GM23338 (cell line): ENCODE measurements at regions not wholly inside any gene's neighbourhood (a gene's known extent, or its start where the extent isn't known, plus 50 kb on each side); places are given as distances from the start of the nearest gene placed in this dataset.

ENCODE experiments used
- ATAC-seq: fragments of 200-7000 bp; cut with Tn5 transposase; 3 replicates; pipeline ENCODE4 v1.9.1; 2020
- DNase-seq: peaks from one replicate; pipeline ENCODE4 v3.0.0-alpha.2; 2015; ENCODE audit warnings: low spot score
- H2AFZ ChIP-seq: fragments of 200-600 bp; sonication (generic); 2 replicates; pipeline ENCODE4 v1.8.0; 2016; ENCODE audit warnings: antibody characterized with exemption, mild to moderate bottlenecking, moderate library complexity
- H3F3A ChIP-seq: fragments of 200-600 bp; sonication (generic); replicated peaks from 2 replicates; pipeline ENCODE4 v1.8.0; 2017; ENCODE audit warnings: antibody characterized with exemption, mixed run types, low read depth
- H3K27ac ChIP-seq: fragments of 200-600 bp; sonication (generic); 2 replicates; pipeline ENCODE4 v1.6.1; 2016; ENCODE audit warnings: low read depth
- H3K27me3 ChIP-seq: fragments of 200-600 bp; sonication (generic); 2 replicates; pipeline ENCODE4 v1.8.0; 2016; ENCODE audit warnings: mild to moderate bottlenecking, mixed run types, moderate library complexity; ENCODE audit not compliant: insufficient read depth
- H3K36me3 ChIP-seq: fragments of 200-600 bp; sonication (generic); 2 replicates; pipeline ENCODE4 v1.8.0; 2016; ENCODE audit warnings: mild to moderate bottlenecking; ENCODE audit not compliant: insufficient read depth
- H3K4me1 ChIP-seq: fragments of 200-600 bp; sonication (generic); 2 replicates; pipeline ENCODE4 v1.8.0; 2016; ENCODE audit warnings: mild to moderate bottlenecking, moderate library complexity; ENCODE audit not compliant: insufficient read depth
- H3K4me2 ChIP-seq: fragments of 200-600 bp; sonication (generic); 2 replicates; pipeline ENCODE4 v1.7.1; 2017; ENCODE audit warnings: mixed run types
- H3K4me3 ChIP-seq: fragments of 200-600 bp; sonication (generic); 2 replicates; pipeline ENCODE4 v1.6.1; 2016; ENCODE audit warnings: mixed run types
- H3K79me2 ChIP-seq: fragments of 200-600 bp; sonication (generic); replicated peaks from 2 replicates; pipeline ENCODE4 v1.8.0; 2017; ENCODE audit warnings: mild to moderate bottlenecking; ENCODE audit not compliant: insufficient read depth
- H3K9me2 ChIP-seq: fragments of 200-600 bp; sonication (generic); 2 replicates; pipeline ENCODE4 v1.8.0; 2017; ENCODE audit not compliant: insufficient read depth
- H4K20me1 ChIP-seq: fragments of 200-600 bp; sonication (generic); replicated peaks from 2 replicates; pipeline ENCODE4 v1.8.0; 2017; ENCODE audit warnings: mild to moderate bottlenecking; ENCODE audit not compliant: insufficient read depth
- H3K27ac Mint-ChIP-seq: 2 replicates; pipeline ENCODE4 v1.8.0; 2020; ENCODE audit warnings: inconsistent platforms, mild to moderate bottlenecking, moderate library complexity, mixed read lengths
- H3K27me3 Mint-ChIP-seq: 3 replicates; pipeline ENCODE4 v1.8.0; 2022; ENCODE audit warnings: low read depth, mild to moderate bottlenecking, moderate library complexity, mixed read lengths, inconsistent platforms; ENCODE audit not compliant: insufficient read depth, poor library complexity
- H3K36me3 Mint-ChIP-seq: 3 replicates; pipeline ENCODE4 v1.8.0; 2021; ENCODE audit warnings: low read depth, mild to moderate bottlenecking, inconsistent platforms, moderate library complexity, mixed read lengths
- H3K4me1 Mint-ChIP-seq: 3 replicates; pipeline ENCODE4 v1.8.0; 2020; ENCODE audit warnings: mild to moderate bottlenecking, inconsistent platforms, mixed read lengths
- H3K4me3 Mint-ChIP-seq: 3 replicates; pipeline ENCODE4 v1.8.0; 2021; ENCODE audit warnings: moderate library complexity, mild to moderate bottlenecking, inconsistent platforms, mixed read lengths
- H3K9me3 Mint-ChIP-seq: 3 replicates; pipeline ENCODE4 v1.8.0; 2020; ENCODE audit warnings: moderate library complexity, mild to moderate bottlenecking, inconsistent platforms, mixed read lengths
- CREB1 ChIP-seq: fragments of 250-450 bp; sonication (Bioruptor Pico); IDR thresholded peaks from 2 replicates; pipeline ENCODE4 v1.5.0; 2020; ENCODE audit warnings: low read depth, mild to moderate bottlenecking, moderate library complexity
- EZH2 ChIP-seq: fragments of 200-600 bp; sonication (generic); IDR thresholded peaks from one replicate; pipeline ENCODE4 v1.8.0; 2017; ENCODE audit warnings: antibody characterized with exemption, mild to moderate bottlenecking, low read depth; ENCODE audit not compliant: unreplicated experiment
- EZH2phosphoT487 ChIP-seq: fragments of 200-600 bp; sonication (generic); IDR thresholded peaks from one replicate; pipeline ENCODE4 v1.8.1; 2018; ENCODE audit warnings: antibody characterized with exemption; ENCODE audit not compliant: unreplicated experiment
- JUNB ChIP-seq: IDR thresholded peaks from one replicate; pipeline ENCODE4 v1.6.1; 2016; ENCODE audit warnings: antibody characterized with exemption; ENCODE audit not compliant: unreplicated experiment
- NANOG ChIP-seq: IDR thresholded peaks from 2 replicates; pipeline ENCODE4 v1.6.1; 2016; ENCODE audit warnings: antibody characterized with exemption, borderline replicate concordance
- POLR2AphosphoS5 ChIP-seq: IDR thresholded peaks from 2 replicates; pipeline ENCODE4 v1.6.1; 2016; ENCODE audit warnings: antibody characterized with exemption, low read depth
- STAT1 ChIP-seq: IDR thresholded peaks from one replicate; pipeline ENCODE4 v1.6.1; 2016; ENCODE audit warnings: antibody characterized with exemption; ENCODE audit not compliant: unreplicated experiment
- ZNF114 ChIP-seq: fragments of 250-450 bp; sonication (Bioruptor Pico); IDR thresholded peaks from 2 replicates; pipeline ENCODE4 v1.5.0; 2020; ENCODE audit warnings: mild to moderate bottlenecking, moderate library complexity
- ZNF331 ChIP-seq: fragments of 250-450 bp; sonication (Bioruptor Pico); IDR thresholded peaks from 2 replicates; pipeline ENCODE4 v1.5.0; 2020; ENCODE audit warnings: low read depth, mild to moderate bottlenecking, moderate library complexity
- TF ChIP-seq, protein P1 (sequence below): IDR thresholded peaks from one replicate; pipeline ENCODE4 v1.6.1; 2018; ENCODE audit warnings: antibody characterized with exemption; ENCODE audit not compliant: unreplicated experiment
- TF ChIP-seq, protein P2 (sequence below), 2 experiments: fragments of 200-600 bp in 1 of 2; sonication (generic) in 1 of 2; conservative IDR thresholded peaks; 2 replicates each; pipeline versions ENCODE4 v1.5.1 to v1.6.1; 2016 to 2017; ENCODE audit warnings: antibody characterized with exemption in 2 of 2, low read depth in 2 of 2, mild to moderate bottlenecking in 2 of 2, moderate library complexity in 1 of 2
- TF ChIP-seq, protein P3 (sequence below): IDR thresholded peaks from 2 replicates; pipeline ENCODE4 v1.6.1; 2016; ENCODE audit warnings: antibody characterized with exemption
- TF ChIP-seq, protein P4 (sequence below): fragments of 250-450 bp; sonication (Bioruptor Pico); IDR thresholded peaks from 2 replicates; pipeline ENCODE4 v1.5.0; 2020; ENCODE audit warnings: mild to moderate bottlenecking, moderate library complexity

DNA sequence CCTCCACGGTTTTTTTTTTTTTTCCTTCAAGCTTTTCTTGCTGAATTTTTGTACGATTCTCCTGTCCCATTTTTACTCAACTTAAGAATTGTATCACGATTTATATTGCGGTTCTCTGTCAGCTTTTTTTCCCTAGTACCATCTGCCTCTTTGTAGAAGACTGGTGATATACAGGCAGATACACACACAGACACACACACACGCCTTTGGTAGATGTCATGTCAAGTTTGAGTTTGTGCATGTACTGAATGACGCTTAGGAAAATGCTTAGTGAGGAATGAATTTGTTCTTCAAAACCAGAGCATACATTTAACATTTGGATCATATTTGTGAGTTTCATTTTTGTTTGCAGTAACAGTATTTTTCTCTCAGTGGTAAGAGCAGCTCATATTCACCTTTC lies 82.0 kb upstream of the MBNL2 start:
- no peaks in the 10 kb centered on the region for H3K27me3 Mint-ChIP-seq

More for the DNA sequence above, 82.0 kb upstream of the MBNL2 start:
- H3K36me3 Mint-ChIP-seq, result no peaks in the 10 kb centered on the region; the same call in 2 of the 3 replicates
- Histone ChIP-seq H3K36me3 (no peaks in the 10 kb centered on the region), H3K27ac (no peak overlapping the region), H3K79me2 (no peaks in the 10 kb centered on the region), H3K4me3 (no peak overlapping the region), H3K9me2 (no peaks in the 10 kb centered on the region), H3K4me2 (no peak overlapping the region), H4K20me1 (no peaks in the 10 kb centered on the region), H2AFZ (no peak overlapping the region), H3F3A (no peaks in the 10 kb centered on the region), H3K27me3 (peaks cover 3% of the 10 kb centered on the region; the same call in 1 of the 2 replicates), H3K4me1 (0 out of 2 replicates have a peak, but pooled peaks cover 6% of the 10 kb centered on the region)
- H3K27ac Mint-ChIP-seq, result no peak overlapping the region
- H3K4me3 Mint-ChIP-seq, result no peak overlapping the region
- H3K9me3 Mint-ChIP-seq, result no peaks in the 10 kb centered on the region
- peaks cover 28% of the 10 kb centered on the region for H3K4me1 Mint-ChIP-seq
- ATAC-seq (no peak), DNase-seq (no peak)
- TF ChIP-seq, protein P1, sequence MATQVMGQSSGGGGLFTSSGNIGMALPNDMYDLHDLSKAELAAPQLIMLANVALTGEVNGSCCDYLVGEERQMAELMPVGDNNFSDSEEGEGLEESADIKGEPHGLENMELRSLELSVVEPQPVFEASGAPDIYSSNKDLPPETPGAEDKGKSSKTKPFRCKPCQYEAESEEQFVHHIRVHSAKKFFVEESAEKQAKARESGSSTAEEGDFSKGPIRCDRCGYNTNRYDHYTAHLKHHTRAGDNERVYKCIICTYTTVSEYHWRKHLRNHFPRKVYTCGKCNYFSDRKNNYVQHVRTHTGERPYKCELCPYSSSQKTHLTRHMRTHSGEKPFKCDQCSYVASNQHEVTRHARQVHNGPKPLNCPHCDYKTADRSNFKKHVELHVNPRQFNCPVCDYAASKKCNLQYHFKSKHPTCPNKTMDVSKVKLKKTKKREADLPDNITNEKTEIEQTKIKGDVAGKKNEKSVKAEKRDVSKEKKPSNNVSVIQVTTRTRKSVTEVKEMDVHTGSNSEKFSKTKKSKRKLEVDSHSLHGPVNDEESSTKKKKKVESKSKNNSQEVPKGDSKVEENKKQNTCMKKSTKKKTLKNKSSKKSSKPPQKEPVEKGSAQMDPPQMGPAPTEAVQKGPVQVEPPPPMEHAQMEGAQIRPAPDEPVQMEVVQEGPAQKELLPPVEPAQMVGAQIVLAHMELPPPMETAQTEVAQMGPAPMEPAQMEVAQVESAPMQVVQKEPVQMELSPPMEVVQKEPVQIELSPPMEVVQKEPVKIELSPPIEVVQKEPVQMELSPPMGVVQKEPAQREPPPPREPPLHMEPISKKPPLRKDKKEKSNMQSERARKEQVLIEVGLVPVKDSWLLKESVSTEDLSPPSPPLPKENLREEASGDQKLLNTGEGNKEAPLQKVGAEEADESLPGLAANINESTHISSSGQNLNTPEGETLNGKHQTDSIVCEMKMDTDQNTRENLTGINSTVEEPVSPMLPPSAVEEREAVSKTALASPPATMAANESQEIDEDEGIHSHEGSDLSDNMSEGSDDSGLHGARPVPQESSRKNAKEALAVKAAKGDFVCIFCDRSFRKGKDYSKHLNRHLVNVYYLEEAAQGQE, result no peak
- TF ChIP-seq CREB1 (CRISPR knock-in tag), result no peak
- TF ChIP-seq JUNB, result no peak
- TF ChIP-seq, protein P2, sequence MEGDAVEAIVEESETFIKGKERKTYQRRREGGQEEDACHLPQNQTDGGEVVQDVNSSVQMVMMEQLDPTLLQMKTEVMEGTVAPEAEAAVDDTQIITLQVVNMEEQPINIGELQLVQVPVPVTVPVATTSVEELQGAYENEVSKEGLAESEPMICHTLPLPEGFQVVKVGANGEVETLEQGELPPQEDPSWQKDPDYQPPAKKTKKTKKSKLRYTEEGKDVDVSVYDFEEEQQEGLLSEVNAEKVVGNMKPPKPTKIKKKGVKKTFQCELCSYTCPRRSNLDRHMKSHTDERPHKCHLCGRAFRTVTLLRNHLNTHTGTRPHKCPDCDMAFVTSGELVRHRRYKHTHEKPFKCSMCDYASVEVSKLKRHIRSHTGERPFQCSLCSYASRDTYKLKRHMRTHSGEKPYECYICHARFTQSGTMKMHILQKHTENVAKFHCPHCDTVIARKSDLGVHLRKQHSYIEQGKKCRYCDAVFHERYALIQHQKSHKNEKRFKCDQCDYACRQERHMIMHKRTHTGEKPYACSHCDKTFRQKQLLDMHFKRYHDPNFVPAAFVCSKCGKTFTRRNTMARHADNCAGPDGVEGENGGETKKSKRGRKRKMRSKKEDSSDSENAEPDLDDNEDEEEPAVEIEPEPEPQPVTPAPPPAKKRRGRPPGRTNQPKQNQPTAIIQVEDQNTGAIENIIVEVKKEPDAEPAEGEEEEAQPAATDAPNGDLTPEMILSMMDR (conservative IDR thresholded peaks at IDR 0.05; ENCODE audit: low read depth in 2 of 2), result no peak
- no peak for TF ChIP-seq ZNF114
- TF ChIP-seq, protein P3, sequence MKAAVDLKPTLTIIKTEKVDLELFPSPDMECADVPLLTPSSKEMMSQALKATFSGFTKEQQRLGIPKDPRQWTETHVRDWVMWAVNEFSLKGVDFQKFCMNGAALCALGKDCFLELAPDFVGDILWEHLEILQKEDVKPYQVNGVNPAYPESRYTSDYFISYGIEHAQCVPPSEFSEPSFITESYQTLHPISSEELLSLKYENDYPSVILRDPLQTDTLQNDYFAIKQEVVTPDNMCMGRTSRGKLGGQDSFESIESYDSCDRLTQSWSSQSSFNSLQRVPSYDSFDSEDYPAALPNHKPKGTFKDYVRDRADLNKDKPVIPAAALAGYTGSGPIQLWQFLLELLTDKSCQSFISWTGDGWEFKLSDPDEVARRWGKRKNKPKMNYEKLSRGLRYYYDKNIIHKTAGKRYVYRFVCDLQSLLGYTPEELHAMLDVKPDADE, result no peak
- TF ChIP-seq EZH2, result no peak
- TF ChIP-seq STAT1, result no peak
- TF ChIP-seq POLR2AphosphoS5, result no peak
- no peak for TF ChIP-seq EZH2phosphoT487
- no peak for TF ChIP-seq ZNF331 (CRISPR knock-in tag)
- TF ChIP-seq, protein P4, sequence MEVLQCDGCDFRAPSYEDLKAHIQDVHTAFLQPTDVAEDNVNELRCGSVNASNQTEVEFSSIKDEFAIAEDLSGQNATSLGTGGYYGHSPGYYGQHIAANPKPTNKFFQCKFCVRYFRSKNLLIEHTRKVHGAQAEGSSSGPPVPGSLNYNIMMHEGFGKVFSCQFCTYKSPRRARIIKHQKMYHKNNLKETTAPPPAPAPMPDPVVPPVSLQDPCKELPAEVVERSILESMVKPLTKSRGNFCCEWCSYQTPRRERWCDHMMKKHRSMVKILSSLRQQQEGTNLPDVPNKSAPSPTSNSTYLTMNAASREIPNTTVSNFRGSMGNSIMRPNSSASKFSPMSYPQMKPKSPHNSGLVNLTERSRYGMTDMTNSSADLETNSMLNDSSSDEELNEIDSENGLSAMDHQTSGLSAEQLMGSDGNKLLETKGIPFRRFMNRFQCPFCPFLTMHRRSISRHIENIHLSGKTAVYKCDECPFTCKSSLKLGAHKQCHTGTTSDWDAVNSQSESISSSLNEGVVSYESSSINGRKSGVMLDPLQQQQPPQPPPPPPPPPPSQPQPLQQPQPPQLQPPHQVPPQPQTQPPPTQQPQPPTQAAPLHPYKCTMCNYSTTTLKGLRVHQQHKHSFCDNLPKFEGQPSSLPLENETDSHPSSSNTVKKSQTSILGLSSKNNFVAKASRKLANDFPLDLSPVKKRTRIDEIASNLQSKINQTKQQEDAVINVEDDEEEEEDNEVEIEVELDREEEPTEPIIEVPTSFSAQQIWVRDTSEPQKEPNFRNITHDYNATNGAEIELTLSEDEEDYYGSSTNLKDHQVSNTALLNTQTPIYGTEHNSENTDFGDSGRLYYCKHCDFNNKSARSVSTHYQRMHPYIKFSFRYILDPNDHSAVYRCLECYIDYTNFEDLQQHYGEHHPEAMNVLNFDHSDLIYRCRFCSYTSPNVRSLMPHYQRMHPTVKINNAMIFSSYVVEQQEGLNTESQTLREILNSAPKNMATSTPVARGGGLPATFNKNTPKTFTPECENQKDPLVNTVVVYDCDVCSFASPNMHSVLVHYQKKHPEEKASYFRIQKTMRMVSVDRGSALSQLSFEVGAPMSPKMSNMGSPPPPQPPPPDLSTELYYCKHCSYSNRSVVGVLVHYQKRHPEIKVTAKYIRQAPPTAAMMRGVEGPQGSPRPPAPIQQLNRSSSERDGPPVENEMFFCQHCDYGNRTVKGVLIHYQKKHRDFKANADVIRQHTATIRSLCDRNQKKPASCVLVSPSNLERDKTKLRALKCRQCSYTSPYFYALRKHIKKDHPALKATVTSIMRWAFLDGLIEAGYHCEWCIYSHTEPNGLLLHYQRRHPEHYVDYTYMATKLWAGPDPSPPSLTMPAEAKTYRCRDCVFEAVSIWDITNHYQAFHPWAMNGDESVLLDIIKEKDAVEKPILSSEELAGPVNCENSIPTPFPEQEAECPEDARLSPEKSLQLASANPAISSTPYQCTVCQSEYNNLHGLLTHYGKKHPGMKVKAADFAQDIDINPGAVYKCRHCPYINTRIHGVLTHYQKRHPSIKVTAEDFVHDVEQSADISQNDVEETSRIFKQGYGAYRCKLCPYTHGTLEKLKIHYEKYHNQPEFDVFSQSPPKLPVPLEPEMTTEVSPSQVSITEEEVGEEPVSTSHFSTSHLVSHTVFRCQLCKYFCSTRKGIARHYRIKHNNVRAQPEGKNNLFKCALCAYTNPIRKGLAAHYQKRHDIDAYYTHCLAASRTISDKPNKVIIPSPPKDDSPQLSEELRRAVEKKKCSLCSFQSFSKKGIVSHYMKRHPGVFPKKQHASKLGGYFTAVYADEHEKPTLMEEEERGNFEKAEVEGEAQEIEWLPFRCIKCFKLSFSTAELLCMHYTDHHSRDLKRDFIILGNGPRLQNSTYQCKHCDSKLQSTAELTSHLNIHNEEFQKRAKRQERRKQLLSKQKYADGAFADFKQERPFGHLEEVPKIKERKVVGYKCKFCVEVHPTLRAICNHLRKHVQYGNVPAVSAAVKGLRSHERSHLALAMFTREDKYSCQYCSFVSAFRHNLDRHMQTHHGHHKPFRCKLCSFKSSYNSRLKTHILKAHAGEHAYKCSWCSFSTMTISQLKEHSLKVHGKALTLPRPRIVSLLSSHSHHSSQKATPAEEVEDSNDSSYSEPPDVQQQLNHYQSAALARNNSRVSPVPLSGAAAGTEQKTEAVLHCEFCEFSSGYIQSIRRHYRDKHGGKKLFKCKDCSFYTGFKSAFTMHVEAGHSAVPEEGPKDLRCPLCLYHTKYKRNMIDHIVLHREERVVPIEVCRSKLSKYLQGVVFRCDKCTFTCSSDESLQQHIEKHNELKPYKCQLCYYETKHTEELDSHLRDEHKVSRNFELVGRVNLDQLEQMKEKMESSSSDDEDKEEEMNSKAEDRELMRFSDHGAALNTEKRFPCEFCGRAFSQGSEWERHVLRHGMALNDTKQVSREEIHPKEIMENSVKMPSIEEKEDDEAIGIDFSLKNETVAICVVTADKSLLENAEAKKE (CRISPR knock-in tag), result no peak
- no peak for TF ChIP-seq NANOG
